PFSK-1 (cell line): ENCODE measurements at regions not wholly inside any gene's neighbourhood (a gene's known extent, or its start where the extent isn't known, plus 50 kb on each side); places are given as distances from the start of the nearest gene placed in this dataset.

Experiments used
- FOXP2 ChIP-seq: optimal IDR thresholded peaks from 2 replicates; pipeline ENCODE3; 2011; ENCODE audit warnings: borderline replicate concordance, control low read depth, inconsistent platforms; ENCODE audit not compliant: insufficient read depth; ENCODE audit errors: extremely low read length, extremely low read depth
- POLR2AphosphoS5 ChIP-seq: IDR thresholded peaks from 2 replicates; pipeline ENCODE4 v1.6.1; 2012; ENCODE audit warnings: low read depth, mild to moderate bottlenecking, control low read depth, low read length, moderate library complexity
- SIN3A ChIP-seq: IDR thresholded peaks from 2 replicates; pipeline ENCODE4 v1.6.1; 2012; ENCODE audit warnings: mild to moderate bottlenecking, low read length, moderate library complexity, borderline replicate concordance; ENCODE audit not compliant: insufficient read depth
- TAF1 ChIP-seq: IDR thresholded peaks from 2 replicates; pipeline ENCODE4 v1.6.1; 2012; ENCODE audit warnings: low read length, control low read depth, borderline replicate concordance; ENCODE audit not compliant: insufficient read depth
- TF ChIP-seq, protein P1 (sequence below), 2 experiments: IDR thresholded peaks; 2 replicates each; pipeline versions ENCODE4 v1.6.1 to v1.8.0; 2011 to 2012; ENCODE audit warnings: low read depth in 2 of 2, low read length in 2 of 2, control low read depth in 1 of 2, inconsistent platforms in 1 of 2, mild to moderate bottlenecking in 1 of 2, moderate library complexity in 1 of 2; ENCODE audit not compliant: insufficient read depth in 1 of 2

DNA sequence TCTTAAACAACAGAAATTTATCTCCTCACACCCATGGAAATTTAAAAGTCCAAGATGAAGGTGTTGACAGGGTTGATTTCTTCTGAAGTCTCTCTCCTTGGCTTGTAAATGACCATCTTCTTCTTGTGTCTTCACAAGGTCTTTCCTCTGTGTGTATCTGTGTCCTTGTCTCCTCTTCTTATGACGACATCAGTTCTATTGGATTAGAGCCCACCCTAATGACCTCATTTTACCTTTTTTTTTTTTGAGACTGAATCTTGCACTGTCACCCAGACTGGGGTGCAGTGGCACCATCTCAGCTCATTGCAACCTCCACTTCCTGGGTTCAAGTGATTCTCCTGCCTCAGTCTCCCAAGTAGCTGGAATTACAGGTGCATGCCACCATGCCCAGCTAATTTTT lies 429.0 kb upstream of the CDH5 start:
- TF ChIP-seq TAF1 (no peak), FOXP2 (no peak), POLR2AphosphoS5 (no peak), SIN3A (no peak)
- TF ChIP-seq, protein P1, sequence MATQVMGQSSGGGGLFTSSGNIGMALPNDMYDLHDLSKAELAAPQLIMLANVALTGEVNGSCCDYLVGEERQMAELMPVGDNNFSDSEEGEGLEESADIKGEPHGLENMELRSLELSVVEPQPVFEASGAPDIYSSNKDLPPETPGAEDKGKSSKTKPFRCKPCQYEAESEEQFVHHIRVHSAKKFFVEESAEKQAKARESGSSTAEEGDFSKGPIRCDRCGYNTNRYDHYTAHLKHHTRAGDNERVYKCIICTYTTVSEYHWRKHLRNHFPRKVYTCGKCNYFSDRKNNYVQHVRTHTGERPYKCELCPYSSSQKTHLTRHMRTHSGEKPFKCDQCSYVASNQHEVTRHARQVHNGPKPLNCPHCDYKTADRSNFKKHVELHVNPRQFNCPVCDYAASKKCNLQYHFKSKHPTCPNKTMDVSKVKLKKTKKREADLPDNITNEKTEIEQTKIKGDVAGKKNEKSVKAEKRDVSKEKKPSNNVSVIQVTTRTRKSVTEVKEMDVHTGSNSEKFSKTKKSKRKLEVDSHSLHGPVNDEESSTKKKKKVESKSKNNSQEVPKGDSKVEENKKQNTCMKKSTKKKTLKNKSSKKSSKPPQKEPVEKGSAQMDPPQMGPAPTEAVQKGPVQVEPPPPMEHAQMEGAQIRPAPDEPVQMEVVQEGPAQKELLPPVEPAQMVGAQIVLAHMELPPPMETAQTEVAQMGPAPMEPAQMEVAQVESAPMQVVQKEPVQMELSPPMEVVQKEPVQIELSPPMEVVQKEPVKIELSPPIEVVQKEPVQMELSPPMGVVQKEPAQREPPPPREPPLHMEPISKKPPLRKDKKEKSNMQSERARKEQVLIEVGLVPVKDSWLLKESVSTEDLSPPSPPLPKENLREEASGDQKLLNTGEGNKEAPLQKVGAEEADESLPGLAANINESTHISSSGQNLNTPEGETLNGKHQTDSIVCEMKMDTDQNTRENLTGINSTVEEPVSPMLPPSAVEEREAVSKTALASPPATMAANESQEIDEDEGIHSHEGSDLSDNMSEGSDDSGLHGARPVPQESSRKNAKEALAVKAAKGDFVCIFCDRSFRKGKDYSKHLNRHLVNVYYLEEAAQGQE (IDR thresholded peaks at IDR 0.05; ENCODE audit: insufficient read depth in 1 of 2, low read depth in 2 of 2, low read length in 2 of 2): no peak

DNA sequence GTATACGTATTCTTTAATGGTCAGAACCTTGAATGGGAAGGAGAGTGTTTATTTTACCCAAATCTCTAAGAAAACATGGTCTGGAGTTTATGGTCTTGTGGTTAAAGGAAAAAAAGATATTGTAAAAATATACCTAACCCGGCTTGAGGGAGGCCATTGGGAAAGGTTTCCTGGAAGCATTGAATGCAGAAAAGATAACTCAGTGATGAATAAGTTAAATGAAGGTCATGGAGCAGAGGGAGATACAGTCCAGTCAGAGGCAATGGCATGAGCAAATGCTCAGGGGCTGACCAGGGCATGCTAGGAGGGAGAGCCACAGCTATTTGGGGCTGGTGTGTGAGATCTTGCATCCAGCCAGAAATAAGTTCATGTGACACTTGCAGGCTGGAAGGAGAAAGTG lies 430.4 kb upstream of the CDH5 start:
- TF ChIP-seq TAF1 (no peak), SIN3A (no peak), FOXP2 (no peak), POLR2AphosphoS5 (no peak)
- TF ChIP-seq, protein P1 (IDR thresholded peaks at IDR 0.05; ENCODE audit: insufficient read depth in 1 of 2, low read depth in 2 of 2, low read length in 2 of 2): no peak

DNA sequence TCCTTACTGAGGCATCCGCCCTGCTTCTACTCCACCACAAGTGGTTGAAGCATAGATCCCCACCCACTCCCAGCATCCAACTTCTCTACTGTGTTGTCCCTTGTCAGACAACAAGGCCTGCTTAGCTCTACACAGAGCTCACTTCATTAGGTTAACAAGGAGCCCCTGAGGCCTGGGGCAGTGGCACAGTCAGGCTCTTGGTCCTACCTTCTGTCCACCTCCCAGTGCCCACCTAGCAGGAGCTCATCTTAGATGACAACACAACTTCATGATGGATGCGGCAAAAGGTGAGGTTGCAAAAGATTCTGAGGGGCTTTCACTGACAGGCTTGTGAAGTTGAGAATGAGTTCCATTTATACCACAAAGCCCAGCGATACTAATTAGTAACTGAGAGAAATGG lies 432.0 kb upstream of the CDH5 start:
- TF ChIP-seq, protein P1 (IDR thresholded peaks at IDR 0.05; ENCODE audit: insufficient read depth in 1 of 2, low read depth in 2 of 2, low read length in 2 of 2): no peak
- TF ChIP-seq POLR2AphosphoS5: no peak
- TF ChIP-seq FOXP2: no peak
- no peak for TF ChIP-seq SIN3A
- TF ChIP-seq TAF1: no peak

DNA sequence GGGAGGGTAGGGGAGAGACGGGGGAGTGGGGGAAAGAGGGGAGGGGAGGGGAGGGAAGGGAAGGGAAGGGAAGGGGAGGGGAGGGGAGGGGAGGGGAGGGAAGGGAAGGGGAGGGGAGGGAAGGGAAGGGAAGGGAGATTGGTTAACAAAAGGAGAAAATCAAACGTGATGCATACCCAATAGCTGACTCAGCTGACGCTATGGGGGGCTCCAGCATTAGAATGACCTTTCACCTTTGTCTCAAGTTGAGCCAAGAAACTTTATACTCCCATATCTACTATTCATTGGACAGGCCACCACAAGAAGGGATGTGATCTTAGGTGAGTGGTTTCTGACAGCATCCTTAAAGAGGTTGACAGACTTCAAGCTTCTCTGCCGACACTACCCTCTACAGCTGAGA lies 432.8 kb upstream of the CDH5 start:
- TF ChIP-seq, protein P1 (IDR thresholded peaks at IDR 0.05; ENCODE audit: insufficient read depth in 1 of 2, low read depth in 2 of 2, low read length in 2 of 2): no peak

DNA sequence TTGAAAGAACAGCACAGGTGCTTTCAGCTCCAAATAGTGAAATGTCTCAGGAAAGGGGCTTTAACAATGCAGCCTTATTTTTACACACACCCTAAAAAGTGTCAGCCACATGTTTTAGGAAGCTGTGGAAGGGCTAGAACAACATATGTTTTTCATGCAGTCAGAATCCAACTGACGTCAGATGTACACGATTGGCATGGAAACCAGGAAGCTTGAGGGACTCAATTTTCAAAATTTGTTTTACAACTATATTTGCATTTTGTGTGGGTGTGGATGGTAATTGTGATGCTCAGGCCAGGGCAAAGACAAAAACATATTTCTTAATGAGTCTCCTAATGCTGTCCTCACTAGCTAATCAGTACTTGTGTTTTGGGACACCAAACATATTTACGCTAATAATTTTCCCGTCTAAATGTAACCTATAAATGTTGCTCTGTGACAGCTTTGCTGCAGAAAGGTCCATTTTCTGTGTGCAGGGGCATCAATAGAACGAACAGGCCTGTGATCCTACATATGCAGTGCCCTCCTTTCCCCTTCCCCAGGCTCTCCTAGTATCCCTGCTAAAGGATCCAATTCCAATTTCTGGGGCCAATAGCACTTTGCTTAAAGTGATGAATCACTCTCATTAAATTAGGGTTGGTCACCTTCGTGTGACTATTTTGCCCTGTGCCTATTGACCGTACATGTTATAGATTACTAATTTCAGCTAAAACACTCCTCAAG lies 434.0 kb upstream of the CDH5 start:
- no peak for TF ChIP-seq POLR2AphosphoS5
- no peak for TF ChIP-seq TAF1
- TF ChIP-seq, protein P1 (IDR thresholded peaks at IDR 0.05; ENCODE audit: insufficient read depth in 1 of 2, low read depth in 2 of 2, low read length in 2 of 2): no peak
- no peak for TF ChIP-seq SIN3A
- TF ChIP-seq FOXP2: no peak
